GM21381 (cell line): ENCODE measurements at regions not wholly inside any gene's neighbourhood (a gene's known extent, or its start where the extent isn't known, plus 50 kb on each side); places are given as distances from the start of the nearest gene placed in this dataset.
"Not testable (repeated sequence)": the region's sequence is repeated elsewhere in the genome, so short reads cannot be mapped to it uniquely, and the experiment has no call there.

Experiments
- ATAC-seq: cut with Tn5 transposase; IDR thresholded peaks from one replicate; pipeline ENCODE4 v1.9.1; 2021; ENCODE audit warnings: mild to moderate bottlenecking, moderate library complexity; ENCODE audit not compliant: unreplicated experiment

GRCh38 chr2:110394769-110395168 lies 77.8 kb downstream of the LIMS4 start:
- ATAC-seq, result not testable (repeated sequence)

DNA sequence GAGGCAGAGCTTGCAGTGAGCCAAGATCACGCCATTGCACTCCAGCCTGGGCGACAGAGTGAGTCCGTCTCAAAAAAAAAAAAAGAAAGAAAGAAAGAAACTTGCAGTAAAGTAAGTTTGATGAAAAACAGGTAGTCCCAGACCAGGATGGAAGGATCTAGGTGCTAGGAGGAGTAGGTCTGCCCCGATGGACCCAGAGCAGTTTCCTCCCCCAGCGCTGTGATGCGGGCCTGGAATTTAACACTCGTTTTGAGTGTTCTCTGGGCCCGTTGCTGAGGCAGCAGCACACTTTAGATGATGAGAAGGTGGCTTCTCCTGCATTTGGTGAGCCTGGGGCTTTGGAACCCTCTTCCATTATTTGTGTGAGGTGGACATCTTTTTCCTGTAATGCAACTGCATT lies 80.2 kb downstream of the LIMS4 start:
- ATAC-seq, result not testable (repeated sequence)

GRCh38 chr2:110391035-110391418 lies 81.6 kb downstream of the LIMS4 start:
- ATAC-seq, result not testable (repeated sequence)

DNA sequence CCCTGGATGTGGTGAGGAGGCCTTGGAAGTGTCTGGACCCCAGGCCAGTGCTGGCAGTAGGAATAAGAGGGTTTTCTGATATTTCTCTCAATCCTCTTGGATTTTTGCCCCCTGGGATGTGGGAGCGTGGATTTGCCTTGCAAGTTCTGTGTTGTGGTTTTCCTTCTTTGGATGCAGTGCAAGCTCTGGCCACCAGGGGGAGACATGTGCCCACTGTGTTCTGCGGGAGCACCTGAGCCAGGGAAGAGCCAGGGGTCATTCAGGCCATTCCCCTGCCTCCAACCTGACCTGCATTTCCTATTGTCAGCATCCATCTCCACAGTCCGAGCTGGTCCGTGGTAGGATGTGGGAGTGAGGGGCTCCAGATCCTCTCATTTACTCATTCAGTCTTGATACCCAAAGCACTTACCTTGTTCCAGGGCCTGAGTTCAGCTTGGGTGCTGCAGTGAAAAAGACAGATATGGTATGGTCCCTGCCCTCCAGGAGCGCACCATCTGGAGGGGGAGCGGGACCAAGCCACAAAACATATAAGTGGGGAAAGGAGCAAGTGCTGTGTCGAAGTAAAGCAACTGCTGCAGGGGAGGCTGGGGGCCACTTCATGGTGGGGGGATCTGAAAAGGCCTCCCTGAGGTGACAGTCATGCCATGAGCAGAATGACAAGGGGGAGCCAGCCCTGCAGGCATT lies 82.1 kb downstream of the LIMS4 start:
- ATAC-seq, result not testable (repeated sequence)

DNA sequence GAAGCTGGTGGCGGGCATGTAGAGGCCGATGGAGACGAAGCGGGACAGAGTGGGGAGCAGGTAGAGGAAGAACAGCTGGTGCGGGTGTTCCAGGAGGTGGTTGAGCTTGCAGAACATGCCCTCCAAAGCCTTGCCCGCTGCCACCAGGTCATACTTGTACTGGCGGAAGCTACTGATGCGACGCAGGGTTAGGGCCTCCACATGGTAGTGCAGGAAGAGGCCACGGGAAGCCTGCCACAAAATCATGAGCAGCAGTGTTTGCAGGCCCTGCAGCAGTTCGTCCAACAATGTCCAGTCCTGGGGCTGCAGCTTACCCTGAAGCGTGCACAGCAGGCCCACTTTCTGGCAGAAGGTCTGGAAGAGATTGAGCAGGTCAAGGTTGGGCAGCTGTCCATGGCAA lies 85.6 kb downstream of the LIMS4 start:
- ATAC-seq, result not testable (repeated sequence)

- not testable (repeated sequence) for ATAC-seq
Observed at GRCh38 chr2:110386546-110386945, 86.1 kb downstream of the LIMS4 start.

GRCh38 chr2:110384736-110385119 lies 87.9 kb downstream of the LIMS4 start:
- not testable (repeated sequence) for ATAC-seq

GRCh38 chr2:110384109-110384735 lies 88.4 kb downstream of the LIMS4 start:
- ATAC-seq, result not testable (repeated sequence)

GRCh38 chr2:110383163-110384048 lies 89.2 kb downstream of the LIMS4 start:
- ATAC-seq, result peak; percentile 74

DNA sequence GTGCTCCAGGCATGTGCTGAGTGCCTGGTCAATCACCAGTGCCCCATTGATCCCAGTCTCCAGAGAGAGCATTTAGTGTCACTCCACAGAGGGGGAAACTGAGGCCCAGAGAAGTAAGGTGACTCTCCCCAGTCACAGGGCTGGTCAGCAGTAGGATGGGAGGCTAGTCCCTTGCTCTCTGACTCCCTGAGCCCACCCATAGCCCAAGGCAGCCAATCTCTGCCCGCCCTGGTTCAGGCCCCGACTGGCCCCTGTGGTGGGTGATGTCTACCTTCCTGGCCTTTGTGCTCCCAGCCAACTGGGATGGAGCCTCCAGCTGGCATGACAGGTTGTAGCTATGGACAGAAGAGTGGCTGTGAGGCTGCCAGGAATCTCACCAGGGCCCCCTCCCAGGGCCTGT lies 99.1 kb downstream of the LIMS4 start:
- ATAC-seq, result not testable (repeated sequence)

DNA sequence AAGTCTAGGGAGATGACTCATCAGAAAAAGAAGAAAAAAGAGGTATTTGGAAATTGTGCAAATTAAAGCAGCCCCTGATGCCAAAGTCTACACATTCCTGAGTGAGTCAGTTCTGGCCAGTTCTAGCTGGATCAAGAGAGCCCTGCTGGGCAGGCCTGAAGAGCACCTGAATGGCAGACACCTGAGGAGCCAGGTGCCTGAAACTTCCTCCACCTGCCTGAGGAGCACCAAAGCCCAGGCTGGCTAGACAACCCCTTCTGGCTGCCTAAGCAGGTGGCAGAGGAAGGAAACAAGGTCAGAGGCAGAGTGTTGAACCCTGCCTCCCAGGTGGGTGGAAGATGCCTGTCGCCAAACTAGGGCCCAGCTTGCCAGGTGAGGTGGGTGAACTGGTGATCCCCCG lies 101.0 kb downstream of the LIMS4 start:
- not testable (repeated sequence) for ATAC-seq

DNA sequence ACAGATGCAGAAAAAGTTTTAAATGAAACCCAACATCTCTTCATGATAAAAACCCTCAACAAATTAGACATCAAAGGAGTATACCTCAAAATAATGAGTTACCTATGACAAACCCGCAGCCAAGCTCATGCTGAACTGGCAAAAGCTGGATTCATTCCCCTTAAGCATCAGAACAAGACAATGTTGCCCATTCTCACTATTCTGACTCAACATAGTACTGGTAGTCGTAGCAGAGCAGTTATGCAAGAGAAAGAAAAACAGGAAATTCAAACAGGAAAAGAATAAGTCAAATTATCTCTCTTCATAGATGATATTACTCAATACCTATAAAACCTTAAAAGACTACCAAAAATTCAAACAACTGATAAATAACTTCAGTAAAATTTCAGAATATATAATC lies 115.0 kb downstream of the LIMS4 start:
- not testable (repeated sequence) for ATAC-seq

- not testable (repeated sequence) for ATAC-seq
Observed at GRCh38 chr2:110354294-110355018, 118.2 kb downstream of the LIMS4 start.

- not testable (repeated sequence) for ATAC-seq
Observed at GRCh38 chr2:110350718-110351117, 121.9 kb downstream of the LIMS4 start.

DNA sequence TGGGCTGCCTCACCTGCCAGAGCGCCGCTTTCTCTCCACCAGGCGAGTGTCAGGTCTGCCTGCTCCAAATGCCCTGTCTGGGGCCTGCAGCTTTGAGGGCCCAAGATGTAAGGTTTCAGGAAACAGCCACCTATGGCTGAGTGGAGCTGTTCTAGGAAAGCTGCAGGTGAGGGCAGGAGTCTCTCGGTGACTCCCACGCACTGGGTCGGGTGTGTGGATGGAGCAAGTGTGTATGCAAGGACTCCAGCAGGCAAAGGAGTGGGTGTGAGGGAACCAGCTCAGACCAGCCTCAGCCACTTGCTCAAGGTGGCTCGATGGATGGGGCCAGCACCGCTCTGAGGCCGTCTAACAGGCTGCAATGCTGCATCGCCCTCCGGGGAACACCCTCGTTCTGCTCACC lies 123.7 kb downstream of the LIMS4 start:
- ATAC-seq, result not testable (repeated sequence)

GRCh38 chr2:110344405-110345035 lies 128.1 kb downstream of the LIMS4 start:
- not testable (repeated sequence) for ATAC-seq

GRCh38 chr2:110342077-110342476 lies 129.7 kb upstream of the MTLN start:
- ATAC-seq, result not testable (repeated sequence)

- not testable (repeated sequence) for ATAC-seq
Observed at GRCh38 chr2:110339126-110339525, 126.8 kb upstream of the MTLN start.

GRCh38 chr2:110338277-110339003 lies 126.1 kb upstream of the MTLN start:
- not testable (repeated sequence) for ATAC-seq

- ATAC-seq, result not testable (repeated sequence)
Observed at GRCh38 chr2:110336071-110336470, 123.7 kb upstream of the MTLN start.
